K562 (cell line): ENCODE measurements at regions not wholly inside any gene's neighbourhood (a gene's known extent, or its start where the extent isn't known, plus 50 kb on each side); places are given as distances from the start of the nearest gene placed in this dataset.

Experiments used
- EGR1 ChIP-seq: fragments of 450-650 bp; conservative IDR thresholded peaks from 2 replicates; pipeline ENCODE4 v1.6.1; 2017; ENCODE audit warnings: mild to moderate bottlenecking
- ETV6 ChIP-seq, 3 experiments: fragments of 150-350 bp in 1 of 3; sonication (generic) in 1 of 3; formaldehyde crosslinking in 1 of 3; IDR thresholded peaks; 2 replicates each; pipeline versions ENCODE4 v1.6.1 to v1.8.0; 2014 to 2022; ENCODE audit warnings: borderline replicate concordance in 2 of 3, low read depth in 2 of 3, antibody characterized with exemption in 1 of 3, low read length in 1 of 3, mild to moderate bottlenecking in 1 of 3, missing genetic modification reagents in 1 of 3
- PTTG1 ChIP-seq: fragments of 450-650 bp; IDR thresholded peaks from 2 replicates; pipeline ENCODE4 v1.6.1; 2016; ENCODE audit warnings: low read depth, mild to moderate bottlenecking, missing genetic modification characterization, missing compliant biosample characterization
- SRSF1 ChIP-seq: fragments of 200-400 bp; formaldehyde crosslinking; IDR thresholded peaks from 2 replicates; pipeline ENCODE4 v1.6.1; 2017; ENCODE audit warnings: mild to moderate bottlenecking, low read depth, low read length, moderate library complexity
- TARDBP ChIP-seq: fragments of 450-650 bp; IDR thresholded peaks from 2 replicates; pipeline ENCODE4 v1.6.1; 2016
- USF1 ChIP-seq: sonication (generic); formaldehyde crosslinking; IDR thresholded peaks from 2 replicates; pipeline ENCODE4 v1.9.0; 2022; ENCODE audit warnings: mild to moderate bottlenecking, missing genetic modification reagents
- ZNF274 ChIP-seq: IDR thresholded peaks from 2 replicates; pipeline ENCODE4 v1.6.1; 2011; ENCODE audit warnings: low read depth, mild to moderate bottlenecking, low read length, moderate library complexity, borderline replicate concordance
- ZNF785 ChIP-seq: fragments of 250-450 bp; sonication (Bioruptor Pico); IDR thresholded peaks from 2 replicates; pipeline ENCODE4 v1.4.0; 2020; ENCODE audit warnings: mild to moderate bottlenecking
- TF ChIP-seq, protein P1 (sequence below), 2 experiments: fragments of 450-650 bp in 1 of 2; sonication (generic) in 1 of 2; formaldehyde crosslinking in 1 of 2; IDR thresholded peaks in 1 of 2; conservative IDR thresholded peaks in 1 of 2; 2 replicates each; pipeline versions ENCODE4 v1.6.1 to v1.8.1; 2016 to 2023; ENCODE audit warnings: mild to moderate bottlenecking in 2 of 2, moderate library complexity in 2 of 2, inconsistent platforms in 1 of 2, missing genetic modification reagents in 1 of 2
- TF ChIP-seq, protein P2 (sequence below): sonication (generic); formaldehyde crosslinking; IDR thresholded peaks from 2 replicates; pipeline ENCODE4 v1.8.1; 2023; ENCODE audit warnings: mild to moderate bottlenecking, missing genetic modification reagents
- TF ChIP-seq, protein P3 (sequence below): sonication (generic); formaldehyde crosslinking; IDR thresholded peaks from 2 replicates; pipeline ENCODE4 v1.9.0; 2022; ENCODE audit warnings: mild to moderate bottlenecking, missing genetic modification reagents

GRCh38 chr10:84059526-84059925, 79.8 kb upstream of the GHITM start:
- no peak for TF ChIP-seq ZNF274
- no peak for TF ChIP-seq SRSF1
- no peak for TF ChIP-seq EGR1
- TF ChIP-seq ZNF785 (CRISPR knock-in tag) = no peak
- TF ChIP-seq, protein P1, sequence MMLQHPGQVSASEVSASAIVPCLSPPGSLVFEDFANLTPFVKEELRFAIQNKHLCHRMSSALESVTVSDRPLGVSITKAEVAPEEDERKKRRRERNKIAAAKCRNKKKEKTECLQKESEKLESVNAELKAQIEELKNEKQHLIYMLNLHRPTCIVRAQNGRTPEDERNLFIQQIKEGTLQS (IDR thresholded peaks at IDR 0.05) = no peak
- TF ChIP-seq, protein P1 (CRISPR knock-in tag; conservative IDR thresholded peaks at IDR 0.05) = no peak
- no peak for TF ChIP-seq TARDBP
- TF ChIP-seq, protein P2, sequence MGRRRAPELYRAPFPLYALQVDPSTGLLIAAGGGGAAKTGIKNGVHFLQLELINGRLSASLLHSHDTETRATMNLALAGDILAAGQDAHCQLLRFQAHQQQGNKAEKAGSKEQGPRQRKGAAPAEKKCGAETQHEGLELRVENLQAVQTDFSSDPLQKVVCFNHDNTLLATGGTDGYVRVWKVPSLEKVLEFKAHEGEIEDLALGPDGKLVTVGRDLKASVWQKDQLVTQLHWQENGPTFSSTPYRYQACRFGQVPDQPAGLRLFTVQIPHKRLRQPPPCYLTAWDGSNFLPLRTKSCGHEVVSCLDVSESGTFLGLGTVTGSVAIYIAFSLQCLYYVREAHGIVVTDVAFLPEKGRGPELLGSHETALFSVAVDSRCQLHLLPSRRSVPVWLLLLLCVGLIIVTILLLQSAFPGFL (CRISPR knock-in tag) = no peak
- TF ChIP-seq, protein P3, sequence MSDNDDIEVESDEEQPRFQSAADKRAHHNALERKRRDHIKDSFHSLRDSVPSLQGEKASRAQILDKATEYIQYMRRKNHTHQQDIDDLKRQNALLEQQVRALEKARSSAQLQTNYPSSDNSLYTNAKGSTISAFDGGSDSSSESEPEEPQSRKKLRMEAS (CRISPR knock-in tag) = no peak
- no peak for TF ChIP-seq USF1 (CRISPR knock-in tag)
- TF ChIP-seq ETV6 (IDR thresholded peaks at IDR 0.05; ENCODE audit: borderline replicate concordance in 1 of 2, low read depth in 2 of 2, low read length in 1 of 2) = no peak
- no peak for TF ChIP-seq ETV6 (CRISPR knock-in tag; IDR thresholded peaks at IDR 0.05; ENCODE audit: borderline replicate concordance)
- no peak for TF ChIP-seq PTTG1
